ENCODE measurements at regions not wholly inside any gene's neighbourhood (a gene's known extent, or its start where the extent isn't known, plus 50 kb on each side); places are given as distances from the start of the nearest gene placed in this dataset.

GRCh38 chr5:4981608-4982007 is 158.5 kb upstream of the ADAMTS16 start:
- no peak overlapping the region for H3K27ac Mint-ChIP-seq
- no peaks in the 10 kb centered on the region for H3K9me3 Mint-ChIP-seq
- H3K27me3 Mint-ChIP-seq, result no peaks in the 10 kb centered on the region
- ATAC-seq, result no peak
- no peak for DNase-seq
- H3K36me3 Mint-ChIP-seq (ENCODE audit: low read depth), result no peaks in the 10 kb centered on the region
- H3K4me1 Mint-ChIP-seq, result no peaks in the 10 kb centered on the region
- no peak overlapping the region for H3K4me3 Mint-ChIP-seq

- H3K4me1 Mint-ChIP-seq, result no peaks in the 10 kb centered on the region
- H3K4me3 Mint-ChIP-seq, result no peak overlapping the region
- no peaks in the 10 kb centered on the region for H3K36me3 Mint-ChIP-seq (ENCODE audit: low read depth)
- H3K9me3 Mint-ChIP-seq, result peaks cover 6% of the 10 kb centered on the region
- no peak overlapping the region for H3K27ac Mint-ChIP-seq
- ATAC-seq (no peak), DNase-seq (no peak)
- no peaks in the 10 kb centered on the region for H3K27me3 Mint-ChIP-seq
Measured at GRCh38 chr5:4983701-4984100, 156.4 kb upstream of the ADAMTS16 start.

- H3K9me3 Mint-ChIP-seq, result peaks cover 6% of the 10 kb centered on the region
- DNase-seq, result no peak
- ATAC-seq, result no peak
- no peak overlapping the region for H3K4me3 Mint-ChIP-seq
- no peaks in the 10 kb centered on the region for H3K4me1 Mint-ChIP-seq
- H3K27me3 Mint-ChIP-seq, result no peaks in the 10 kb centered on the region
- no peaks in the 10 kb centered on the region for H3K36me3 Mint-ChIP-seq (ENCODE audit: low read depth)
- H3K27ac Mint-ChIP-seq, result no peak overlapping the region
Measured at GRCh38 chr5:4984461-4984860, 155.7 kb upstream of the ADAMTS16 start.

- no peak overlapping the region for H3K27ac Mint-ChIP-seq
- no peak overlapping the region for H3K4me3 Mint-ChIP-seq
- H3K4me1 Mint-ChIP-seq, result no peaks in the 10 kb centered on the region
- peaks cover 6% of the 10 kb centered on the region for H3K9me3 Mint-ChIP-seq
- H3K27me3 Mint-ChIP-seq, result no peaks in the 10 kb centered on the region
- H3K36me3 Mint-ChIP-seq (ENCODE audit: low read depth), result no peaks in the 10 kb centered on the region
- DNase-seq (no peak), ATAC-seq (no peak)
Measured at GRCh38 chr5:4987431-4987830, 152.7 kb upstream of the ADAMTS16 start.

- no peaks in the 10 kb centered on the region for H3K4me1 Mint-ChIP-seq
- no peak for DNase-seq
- H3K9me3 Mint-ChIP-seq, result peaks cover 6% of the 10 kb centered on the region
- no peaks in the 10 kb centered on the region for H3K27me3 Mint-ChIP-seq
- H3K4me3 Mint-ChIP-seq, result no peak overlapping the region
- H3K36me3 Mint-ChIP-seq (ENCODE audit: low read depth), result no peaks in the 10 kb centered on the region
- ATAC-seq, result no peak
- no peak overlapping the region for H3K27ac Mint-ChIP-seq
Measured at GRCh38 chr5:4989118-4989517, 151.0 kb upstream of the ADAMTS16 start.

- Mint-ChIP-seq H3K4me1 (no peaks in the 10 kb centered on the region), H3K27ac (no peak overlapping the region), H3K4me3 (no peak overlapping the region), H3K27me3 (no peaks in the 10 kb centered on the region), H3K36me3 (ENCODE audit: low read depth) (no peaks in the 10 kb centered on the region), H3K9me3 (peaks cover 6% of the 10 kb centered on the region)
- ATAC-seq (no peak), DNase-seq (no peak)
Measured at GRCh38 chr5:4990017-4990416, 150.1 kb upstream of the ADAMTS16 start.

- H3K9me3 Mint-ChIP-seq, result peaks cover 6% of the 10 kb centered on the region
- H3K27ac Mint-ChIP-seq, result no peak overlapping the region
- no peaks in the 10 kb centered on the region for H3K36me3 Mint-ChIP-seq (ENCODE audit: low read depth)
- H3K4me3 Mint-ChIP-seq, result no peak overlapping the region
- H3K4me1 Mint-ChIP-seq, result no peaks in the 10 kb centered on the region
- no peaks in the 10 kb centered on the region for H3K27me3 Mint-ChIP-seq
- no peak for DNase-seq
- no peak for ATAC-seq
Measured at GRCh38 chr5:4990462-4990861, 149.7 kb upstream of the ADAMTS16 start.

GRCh38 chr5:4991925-4992324 is 148.2 kb upstream of the ADAMTS16 start:
- H3K9me3 Mint-ChIP-seq, result peaks cover 5% of the 10 kb centered on the region
- DNase-seq, result no peak
- H3K4me3 Mint-ChIP-seq, result no peak overlapping the region
- H3K4me1 Mint-ChIP-seq, result no peaks in the 10 kb centered on the region
- no peak for ATAC-seq
- H3K27me3 Mint-ChIP-seq, result no peaks in the 10 kb centered on the region
- H3K27ac Mint-ChIP-seq, result no peak overlapping the region
- H3K36me3 Mint-ChIP-seq (ENCODE audit: low read depth), result no peaks in the 10 kb centered on the region

GRCh38 chr5:4995014-4995413 is 145.1 kb upstream of the ADAMTS16 start:
- H3K27me3 Mint-ChIP-seq, result no peaks in the 10 kb centered on the region
- no peak overlapping the region for H3K4me3 Mint-ChIP-seq
- no peaks in the 10 kb centered on the region for H3K9me3 Mint-ChIP-seq
- no peak overlapping the region for H3K27ac Mint-ChIP-seq
- no peaks in the 10 kb centered on the region for H3K4me1 Mint-ChIP-seq
- no peak for DNase-seq
- H3K36me3 Mint-ChIP-seq (ENCODE audit: low read depth), result no peaks in the 10 kb centered on the region
- ATAC-seq, result no peak

- ATAC-seq (no peak), DNase-seq (no peak)
- no peaks in the 10 kb centered on the region for H3K4me1 Mint-ChIP-seq
- H3K27me3 Mint-ChIP-seq, result no peaks in the 10 kb centered on the region
- no peak overlapping the region for H3K4me3 Mint-ChIP-seq
- no peaks in the 10 kb centered on the region for H3K36me3 Mint-ChIP-seq (ENCODE audit: low read depth)
- peaks cover 9% of the 10 kb centered on the region for H3K9me3 Mint-ChIP-seq
- no peak overlapping the region for H3K27ac Mint-ChIP-seq
Measured at GRCh38 chr5:5005353-5005752, 134.8 kb upstream of the ADAMTS16 start.

- H3K36me3 Mint-ChIP-seq (ENCODE audit: low read depth), result no peaks in the 10 kb centered on the region
- ATAC-seq, result no peak
- H3K27me3 Mint-ChIP-seq, result no peaks in the 10 kb centered on the region
- no peak for DNase-seq
- no peaks in the 10 kb centered on the region for H3K4me1 Mint-ChIP-seq
- H3K4me3 Mint-ChIP-seq, result no peak overlapping the region
- H3K27ac Mint-ChIP-seq, result no peak overlapping the region
- peaks cover 9% of the 10 kb centered on the region for H3K9me3 Mint-ChIP-seq
Measured at GRCh38 chr5:5006548-5006947, 133.6 kb upstream of the ADAMTS16 start.

- Mint-ChIP-seq H3K27ac (no peak overlapping the region), H3K4me3 (no peak overlapping the region), H3K4me1 (no peaks in the 10 kb centered on the region), H3K27me3 (no peaks in the 10 kb centered on the region), H3K9me3 (peaks cover 5% of the 10 kb centered on the region), H3K36me3 (ENCODE audit: low read depth) (no peaks in the 10 kb centered on the region)
- no peak for DNase-seq
- no peak for ATAC-seq
Measured at GRCh38 chr5:5009240-5009639, 130.9 kb upstream of the ADAMTS16 start.

GRCh38 chr5:5011151-5011550 is 129.0 kb upstream of the ADAMTS16 start:
- H3K36me3 Mint-ChIP-seq (ENCODE audit: low read depth), result no peaks in the 10 kb centered on the region
- no peaks in the 10 kb centered on the region for H3K4me1 Mint-ChIP-seq
- no peak for DNase-seq
- H3K9me3 Mint-ChIP-seq, result peaks cover 5% of the 10 kb centered on the region
- no peaks in the 10 kb centered on the region for H3K27me3 Mint-ChIP-seq
- ATAC-seq, result no peak
- H3K4me3 Mint-ChIP-seq, result no peak overlapping the region
- no peak overlapping the region for H3K27ac Mint-ChIP-seq

GRCh38 chr5:5014586-5015235 is 125.4 kb upstream of the ADAMTS16 start:
- Mint-ChIP-seq H3K27me3 (peaks cover 1% of the 10 kb centered on the region), H3K27ac (no peak overlapping the region), H3K4me3 (no peak overlapping the region), H3K4me1 (no peaks in the 10 kb centered on the region), H3K9me3 (peaks cover 3% of the 10 kb centered on the region), H3K36me3 (ENCODE audit: low read depth) (no peaks in the 10 kb centered on the region)
- ATAC-seq, result no peak
- DNase-seq, result no peak

GRCh38 chr5:5017827-5018577 is 122.1 kb upstream of the ADAMTS16 start:
- Mint-ChIP-seq H3K36me3 (ENCODE audit: low read depth) (no peaks in the 10 kb centered on the region), H3K27ac (no peak overlapping the region), H3K27me3 (peaks cover 5% of the 10 kb centered on the region), H3K9me3 (no peaks in the 10 kb centered on the region), H3K4me3 (no peak overlapping the region), H3K4me1 (no peaks in the 10 kb centered on the region)
- ATAC-seq (no peak), DNase-seq (no peak)

Measured in activated naive CD8-positive, alpha-beta T cell treated with anti-CD3 and anti-CD28 coated beads, Interleukin-2, amount 50 U/mL, for 24 hours (primary cell).